GM12878 (cell line): ENCODE measurements at regions not wholly inside any gene's neighbourhood (a gene's known extent, or its start where the extent isn't known, plus 50 kb on each side); places are given as distances from the start of the nearest gene placed in this dataset.

Experiments
- ATAC-seq: fragments of 200-7000 bp; cut with Tn5 transposase; 3 replicates; pipeline ENCODE4 v1.9.1; 2020; ENCODE audit warnings: mild to moderate bottlenecking, moderate library complexity
- BruUV-seq: library from RNA; stranded (reverse); fragments of 400-500 nt; replicated peaks from 2 replicates; lab custom pipeline; 2021; lab: Mats Ljungman, UMichigan
- CTCF ChIA-PET: fragments of 300-600 bp; sonication (Branson Sonifier 250); formaldehyde crosslinking; extraction: SDS; loops from one replicate; lab custom pipeline; 2021; ENCODE audit warnings: inconsistent platforms; lab: Yijun Ruan, JAX
- POLR2A ChIA-PET: fragments of 350-600 bp; formaldehyde crosslinking; extraction: SDS; loops from one replicate; lab custom pipeline; 2021; ENCODE audit warnings: inconsistent platforms; lab: Charles Lee
- RAD21 ChIA-PET: fragments of 300-600 bp; sonication (Branson Sonifier 250); formaldehyde crosslinking; loops from one replicate; lab custom pipeline; 2023; ENCODE audit warnings: antibody characterized with exemption; ENCODE audit not compliant: unreplicated experiment; lab: Charles Lee
- SMC1A ChIA-PET: fragments of 300-600 bp; sonication (Branson Sonifier 250); formaldehyde crosslinking; loops from one replicate; lab custom pipeline; 2023; ENCODE audit not compliant: unreplicated experiment, uncharacterized antibody; lab: Charles Lee
- DNase-seq: peaks from one replicate; pipeline ENCODE4 v3.0.0-alpha.2; 2011; ENCODE audit warnings: low read depth, low spot score
- FAIRE-seq: peaks from 3 replicates; lab custom pipeline; 2011; peaks lifted over from hg19 to GRCh38; lab: Jason Lieb, UNC
- H2AFZ ChIP-seq: 2 replicates; pipeline ENCODE4 v1.6.0; 2011; ENCODE audit warnings: low read depth, low read length, control low read depth; ENCODE audit not compliant: control insufficient read depth
- H3K27ac ChIP-seq: 2 replicates; pipeline ENCODE4 v1.5.1; 2011; ENCODE audit warnings: control low read depth; ENCODE audit not compliant: control insufficient read depth, insufficient read depth
- H3K27me3 ChIP-seq, 2 experiments: replicated peaks in 1 of 2; 2 replicates each; pipeline versions ENCODE4 v1.6.0 to v1.6.1; 2011; ENCODE audit warnings: low read length in 1 of 2; ENCODE audit not compliant: control insufficient read depth in 2 of 2, insufficient read depth in 2 of 2
- H3K36me3 ChIP-seq, 2 experiments: 2 replicates each; pipeline ENCODE4 v1.5.1; 2011; ENCODE audit warnings: low read length in 1 of 2; ENCODE audit not compliant: control insufficient read depth in 2 of 2, insufficient read depth in 2 of 2
- H3K4me1 ChIP-seq: 2 replicates; pipeline ENCODE4 v1.6.1; 2011; ENCODE audit warnings: mild to moderate bottlenecking, low read length, moderate library complexity, mixed read lengths; ENCODE audit not compliant: control insufficient read depth, insufficient read depth
- H3K4me2 ChIP-seq: 2 replicates; pipeline ENCODE4 v1.6.0; 2011; ENCODE audit warnings: control low read depth; ENCODE audit not compliant: control insufficient read depth, insufficient read depth
- H3K4me3 ChIP-seq: fragments of 200-600 bp; sonication (generic); 2 replicates; pipeline ENCODE4 v1.5.1; 2016
- H3K79me2 ChIP-seq: 2 replicates; pipeline ENCODE4 v1.6.0; 2011; ENCODE audit warnings: low read length; ENCODE audit not compliant: control insufficient read depth, insufficient read depth
- H3K9ac ChIP-seq: 2 replicates; pipeline ENCODE4 v1.8.0; 2011; ENCODE audit warnings: low read length, control low read depth, mixed read lengths; ENCODE audit not compliant: control insufficient read depth, insufficient read depth
- H3K9me3 ChIP-seq: replicated peaks from 3 replicates; pipeline ENCODE4 v1.5.1; 2011; ENCODE audit warnings: mild to moderate bottlenecking, low read length; ENCODE audit not compliant: control insufficient read depth, insufficient read depth
- H4K20me1 ChIP-seq: 2 replicates; pipeline ENCODE4 v1.6.0; 2011; ENCODE audit not compliant: control insufficient read depth, insufficient read depth
- CREM ChIP-seq: IDR thresholded peaks from 2 replicates; pipeline ENCODE4 v1.6.1; 2014; ENCODE audit warnings: antibody characterized with exemption, low read depth
- EP300 ChIP-seq, 2 experiments: fragments of 150-350 bp in 1 of 2; IDR thresholded peaks; 2 replicates each; pipeline ENCODE4 v1.6.1; 2011 to 2012; ENCODE audit warnings: low read depth in 2 of 2, low read length in 2 of 2, borderline replicate concordance in 1 of 2, improper control_type of control experiment in 1 of 2, inconsistent platforms in 1 of 2; ENCODE audit not compliant: control insufficient read depth in 1 of 2
- ETV6 ChIP-seq, 2 experiments: fragments of 450-650 bp in 1 of 2; IDR thresholded peaks in 1 of 2; conservative IDR thresholded peaks in 1 of 2; 2 replicates each; pipeline ENCODE4 v1.6.1; 2014; ENCODE audit warnings: antibody characterized with exemption in 1 of 2, borderline replicate concordance in 1 of 2, low read depth in 1 of 2, mild to moderate bottlenecking in 1 of 2, moderate library complexity in 1 of 2
- EZH2 ChIP-seq: IDR thresholded peaks from 2 replicates; pipeline ENCODE4 v1.6.1; 2012; ENCODE audit warnings: low read depth, mild to moderate bottlenecking, control low read depth, inconsistent platforms, low read length, borderline replicate concordance; ENCODE audit not compliant: control insufficient read depth
- HDAC2 ChIP-seq: fragments of 200-600 bp; sonication (generic); IDR thresholded peaks from 2 replicates; pipeline ENCODE4 v1.6.1; 2017
- HDAC6 ChIP-seq: fragments of 200-600 bp; sonication (generic); IDR thresholded peaks from one replicate; pipeline ENCODE4 v1.8.0; 2017; ENCODE audit warnings: antibody characterized with exemption; ENCODE audit not compliant: unreplicated experiment
- IKZF2 ChIP-seq, 2 experiments: fragments of 450-650 bp; IDR thresholded peaks; 2 replicates each; pipeline ENCODE4 v1.6.1; 2017; ENCODE audit warnings: mild to moderate bottlenecking in 2 of 2, moderate library complexity in 2 of 2
- IRF4 ChIP-seq: IDR thresholded peaks from 2 replicates; pipeline ENCODE4 v1.6.1; 2011; ENCODE audit warnings: low read depth, low read length
- KDM1A ChIP-seq: fragments of 200-600 bp; sonication (generic); IDR thresholded peaks from 2 replicates; pipeline ENCODE4 v1.6.1; 2016; ENCODE audit warnings: borderline replicate concordance
- NFYB ChIP-seq: IDR thresholded peaks from 2 replicates; pipeline ENCODE4 v1.6.1; 2011; ENCODE audit warnings: low read depth, mild to moderate bottlenecking, low read length, improper control_type of control experiment, moderate library complexity; ENCODE audit not compliant: insufficient read depth
- NR2C1 ChIP-seq: fragments of 450-650 bp; IDR thresholded peaks from 2 replicates; pipeline ENCODE4 v1.6.1; 2017; ENCODE audit warnings: antibody characterized with exemption, mild to moderate bottlenecking, moderate library complexity
- POLR2AphosphoS5 ChIP-seq: IDR thresholded peaks from 2 replicates; pipeline ENCODE4 v1.6.1; 2011; ENCODE audit warnings: mild to moderate bottlenecking, low read length, inconsistent platforms
- RFX5 ChIP-seq: IDR thresholded peaks from 2 replicates; pipeline ENCODE4 v1.6.1; 2011; ENCODE audit warnings: low read depth, low read length, improper control_type of control experiment
- SIN3A ChIP-seq: IDR thresholded peaks from 2 replicates; pipeline ENCODE4 v1.6.1; 2012; ENCODE audit warnings: low read depth, low read length, improper control_type of control experiment
- SIX5 ChIP-seq: IDR thresholded peaks from 2 replicates; pipeline ENCODE4 v1.6.1; 2011; ENCODE audit warnings: mild to moderate bottlenecking, low read depth, low read length, moderate library complexity; ENCODE audit not compliant: severe bottlenecking
- SPI1 ChIP-seq: IDR thresholded peaks from 2 replicates; pipeline ENCODE4 v1.6.1; 2011; ENCODE audit warnings: low read depth, mild to moderate bottlenecking, low read length, moderate library complexity, borderline replicate concordance; ENCODE audit not compliant: insufficient read depth
- SRF ChIP-seq, 2 experiments: IDR thresholded peaks; 2 replicates each; pipeline ENCODE4 v1.6.1; 2011; ENCODE audit warnings: low read depth in 2 of 2, low read length in 2 of 2, mild to moderate bottlenecking in 1 of 2, moderate library complexity in 1 of 2
- YBX1 ChIP-seq: fragments of 450-650 bp; IDR thresholded peaks from 2 replicates; pipeline ENCODE4 v1.6.1; 2016; ENCODE audit warnings: antibody characterized with exemption
- WGBS: methylation state at CpG from one replicate; pipeline ENCODE4 v1.1.6; 2016; ENCODE audit warnings: low lambda C conversion rate; ENCODE audit not compliant: insufficient replicate concordance, insufficient coverage; ENCODE audit errors: missing lambda C conversion rate; 5-methylcytosine and 5-hydroxymethylcytosine counted together
- in situ Hi-C: fragments of 300-500 bp; cut with MboI; formaldehyde crosslinking; loops from 9 replicates; pipeline ENCODE4 v1.14.3; 2018; ENCODE audit warnings: mixed read lengths
- intact Hi-C: fragments of 100-400 bp; cut with micrococcal nuclease; formaldehyde crosslinking; loops from one replicate; pipeline ENCODE4 v1.14.2; 2022; ENCODE audit not compliant: unreplicated experiment
- TF ChIP-seq, protein P1 (sequence below): fragments of 450-650 bp; IDR thresholded peaks from 2 replicates; pipeline ENCODE4 v1.6.1; 2016; ENCODE audit warnings: mild to moderate bottlenecking

DNA sequence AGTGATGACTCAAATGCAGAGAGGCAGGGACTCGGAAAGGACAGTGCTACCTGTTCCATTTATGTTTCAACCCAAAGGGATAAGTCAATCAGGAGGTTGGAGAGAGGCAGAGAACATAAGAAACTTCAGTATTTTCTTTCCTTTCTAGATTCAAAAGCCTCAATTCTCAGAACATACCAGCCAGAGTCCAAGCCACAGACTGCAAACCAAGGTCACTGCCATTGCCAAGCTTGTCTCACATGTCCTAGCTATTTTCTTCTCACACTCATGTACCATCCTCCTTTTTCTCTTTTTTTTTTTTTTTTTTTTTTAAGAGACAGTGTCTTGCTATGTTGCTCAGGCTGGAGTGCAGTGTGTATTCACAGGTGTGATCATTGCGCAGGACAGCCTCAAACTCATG, 111.7 kb upstream of the AKIP1 start:
- H3K36me3 ChIP-seq: no peaks in the 10 kb centered on the region
- H3K9me3 ChIP-seq: no peaks in the 10 kb centered on the region
- BruUV-seq: no TSS peak
- intact Hi-C loops (no loop called here), in situ Hi-C loops (no loop called here)
- no peaks in the 10 kb centered on the region for H3K4me1 ChIP-seq
- no peaks in the 10 kb centered on the region for H3K79me2 ChIP-seq
- H3K4me2 ChIP-seq: no peak overlapping the region
- H4K20me1 ChIP-seq: no peaks in the 10 kb centered on the region
- no peak for FAIRE-seq
- WGBS: 52% methylated on average over 2 of the region's 2 CpGs
- H2AFZ ChIP-seq: no peak overlapping the region
- no peak overlapping the region for H3K9ac ChIP-seq
- CTCF ChIA-PET: no interaction called here
- no peak for DNase-seq
- SMC1A ChIA-PET: interaction anchor here (0.8 kb wide), 1 partner anchor 27 kb away, joined by 4 read pairs; no protein-coding TSS in a partner anchor
- no peak overlapping the region for H3K27ac ChIP-seq
- RAD21 ChIA-PET: no interaction called here
- no peak overlapping the region for H3K4me3 ChIP-seq
- no peak for ATAC-seq
- H3K27me3 ChIP-seq: no peaks in the 10 kb centered on the region; a peak in 1 of 4 replicates
- TF ChIP-seq IKZF2 (IDR thresholded peaks at IDR 0.05) (no peak), SIX5 (no peak), RFX5 (no peak), ETV6 (conservative IDR thresholded peaks at IDR 0.05 in 1 of 2, IDR thresholded peaks at IDR 0.05 in 1 of 2; ENCODE audit: borderline replicate concordance in 1 of 2, low read depth in 1 of 2) (no peak), EZH2 (no peak), SRF (IDR thresholded peaks at IDR 0.05; ENCODE audit: low read depth in 2 of 2, low read length in 2 of 2) (no peak), POLR2AphosphoS5 (no peak), EP300 (IDR thresholded peaks at IDR 0.05; ENCODE audit: borderline replicate concordance in 1 of 2, control insufficient read depth in 1 of 2, low read depth in 2 of 2, low read length in 2 of 2) (no peak), HDAC6 (no peak), CREM (no peak), SPI1 (no peak), IRF4 (no peak), NR2C1 (no peak), YBX1 (no peak), NFYB (no peak), KDM1A (no peak), HDAC2 (no peak), SIN3A (no peak)
- TF ChIP-seq, protein P1, sequence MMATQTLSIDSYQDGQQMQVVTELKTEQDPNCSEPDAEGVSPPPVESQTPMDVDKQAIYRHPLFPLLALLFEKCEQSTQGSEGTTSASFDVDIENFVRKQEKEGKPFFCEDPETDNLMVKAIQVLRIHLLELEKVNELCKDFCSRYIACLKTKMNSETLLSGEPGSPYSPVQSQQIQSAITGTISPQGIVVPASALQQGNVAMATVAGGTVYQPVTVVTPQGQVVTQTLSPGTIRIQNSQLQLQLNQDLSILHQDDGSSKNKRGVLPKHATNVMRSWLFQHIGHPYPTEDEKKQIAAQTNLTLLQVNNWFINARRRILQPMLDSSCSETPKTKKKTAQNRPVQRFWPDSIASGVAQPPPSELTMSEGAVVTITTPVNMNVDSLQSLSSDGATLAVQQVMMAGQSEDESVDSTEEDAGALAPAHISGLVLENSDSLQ: no peak
- POLR2A ChIA-PET: interaction anchor here (0.5 kb wide), 1 partner anchor 20 kb away, joined by 3 read pairs; no protein-coding TSS in a partner anchor
